Osteoblast (primary cell): ENCODE measurements at regions not wholly inside any gene's neighbourhood (a gene's known extent, or its start where the extent isn't known, plus 50 kb on each side); places are given as distances from the start of the nearest gene placed in this dataset.

Experiments used
- DNase-seq: peaks from one replicate; pipeline ENCODE4 v3.0.0; 2011; ENCODE audit warnings: low spot score, mixed read lengths; ENCODE audit not compliant: insufficient read length; ENCODE audit errors: missing footprints
- H2AFZ ChIP-seq: 2 replicates; pipeline ENCODE4 v1.6.0; 2011; ENCODE audit warnings: mild to moderate bottlenecking, low read length
- H3K27ac ChIP-seq: 2 replicates; pipeline ENCODE4 v1.5.1; 2011; ENCODE audit warnings: mild to moderate bottlenecking, low read depth, low read length, moderate library complexity
- H3K27me3 ChIP-seq: 2 replicates; pipeline ENCODE4 v1.6.0; 2012; ENCODE audit warnings: mild to moderate bottlenecking, control low read depth, inconsistent platforms, low read length, moderate library complexity; ENCODE audit not compliant: insufficient read depth
- H3K36me3 ChIP-seq: 2 replicates; pipeline ENCODE4 v1.5.1; 2011; ENCODE audit warnings: mild to moderate bottlenecking, low read length, control low read depth, moderate library complexity; ENCODE audit not compliant: insufficient read depth
- H3K4me1 ChIP-seq: 2 replicates; pipeline ENCODE4 v1.5.1; 2011; ENCODE audit warnings: mild to moderate bottlenecking, low read length, control low read depth, moderate library complexity; ENCODE audit not compliant: insufficient read depth
- H3K4me2 ChIP-seq: 2 replicates; pipeline ENCODE4 v1.6.0; 2011; ENCODE audit warnings: mild to moderate bottlenecking, low read length; ENCODE audit not compliant: insufficient read depth
- H3K4me3 ChIP-seq: fragments of 200-600 bp; sonication (generic); 3 replicates; pipeline ENCODE4 v1.5.1; 2012; ENCODE audit warnings: mild to moderate bottlenecking, low read length, inconsistent platforms; ENCODE audit not compliant: insufficient read depth
- H3K79me2 ChIP-seq: 2 replicates; pipeline ENCODE4 v1.6.0; 2012; ENCODE audit warnings: mild to moderate bottlenecking, low read length, control low read depth, inconsistent platforms; ENCODE audit not compliant: insufficient read depth
- H3K9me3 ChIP-seq: 2 replicates; pipeline ENCODE4 v1.5.1; 2011; ENCODE audit warnings: low read depth, low read length, control low read depth
- H4K20me1 ChIP-seq: 2 replicates; pipeline ENCODE4 v1.6.0; 2012; ENCODE audit warnings: mild to moderate bottlenecking, low read length, control low read depth; ENCODE audit not compliant: insufficient read depth
- CTCF ChIP-seq: IDR thresholded peaks from 2 replicates; pipeline ENCODE4 v1.5.1; 2011; ENCODE audit warnings: mild to moderate bottlenecking, low read depth, low read length, moderate library complexity; ENCODE audit errors: extremely low read depth

GRCh38 chrX:95878874-95879273 lies 805.8 kb upstream of the DIAPH2 start:
- DNase-seq, result no peak
- Histone ChIP-seq H3K27ac (no peak overlapping the region), H2AFZ (no peak overlapping the region), H3K9me3 (no peaks in the 10 kb centered on the region), H3K4me2 (no peak overlapping the region), H3K79me2 (no peaks in the 10 kb centered on the region), H4K20me1 (no peaks in the 10 kb centered on the region), H3K27me3 (no peaks in the 10 kb centered on the region), H3K4me3 (no peak overlapping the region), H3K36me3 (no peaks in the 10 kb centered on the region), H3K4me1 (no peaks in the 10 kb centered on the region)
- no peak for TF ChIP-seq CTCF

GRCh38 chrX:95884186-95884585 lies 800.5 kb upstream of the DIAPH2 start:
- no peak overlapping the region for H2AFZ ChIP-seq
- no peak overlapping the region for H3K27ac ChIP-seq
- H3K4me1 ChIP-seq, result no peaks in the 10 kb centered on the region
- H3K27me3 ChIP-seq, result no peaks in the 10 kb centered on the region
- H3K9me3 ChIP-seq, result no peaks in the 10 kb centered on the region
- no peaks in the 10 kb centered on the region for H3K36me3 ChIP-seq
- TF ChIP-seq CTCF, result no peak
- no peak for DNase-seq
- no peak overlapping the region for H3K4me2 ChIP-seq
- H3K4me3 ChIP-seq, result no peak overlapping the region
- no peaks in the 10 kb centered on the region for H4K20me1 ChIP-seq
- no peaks in the 10 kb centered on the region for H3K79me2 ChIP-seq

GRCh38 chrX:95885074-95885473 lies 799.6 kb upstream of the DIAPH2 start:
- Histone ChIP-seq H3K4me1 (no peaks in the 10 kb centered on the region), H3K27ac (no peak overlapping the region), H3K79me2 (no peaks in the 10 kb centered on the region), H3K4me2 (no peak overlapping the region), H3K9me3 (no peaks in the 10 kb centered on the region), H4K20me1 (no peaks in the 10 kb centered on the region), H3K36me3 (no peaks in the 10 kb centered on the region), H3K27me3 (no peaks in the 10 kb centered on the region), H3K4me3 (no peak overlapping the region), H2AFZ (no peak overlapping the region)
- DNase-seq, result no peak
- no peak for TF ChIP-seq CTCF

- no peak overlapping the region for H3K27ac ChIP-seq
- H3K36me3 ChIP-seq, result no peaks in the 10 kb centered on the region
- H3K4me1 ChIP-seq, result no peaks in the 10 kb centered on the region
- no peak overlapping the region for H2AFZ ChIP-seq
- no peaks in the 10 kb centered on the region for H3K79me2 ChIP-seq
- DNase-seq, result no peak
- no peaks in the 10 kb centered on the region for H3K27me3 ChIP-seq
- no peaks in the 10 kb centered on the region for H3K9me3 ChIP-seq
- no peaks in the 10 kb centered on the region for H4K20me1 ChIP-seq
- no peak overlapping the region for H3K4me3 ChIP-seq
- H3K4me2 ChIP-seq, result no peak overlapping the region
- no peak for TF ChIP-seq CTCF
Measured at GRCh38 chrX:95889279-95889678, 795.4 kb upstream of the DIAPH2 start.
